IPS DF 19.7 (cell line): ENCODE measurements at regions not wholly inside any gene's neighbourhood (a gene's known extent, or its start where the extent isn't known, plus 50 kb on each side); places are given as distances from the start of the nearest gene placed in this dataset.
A peak's percentile ranks its signal among the peaks of the same experiment; 100 is the strongest.

ENCODE experiments used
- DNase-seq: peaks from one replicate; pipeline ENCODE4 v3.0.0-alpha.2; 2013; ENCODE audit warnings: low read depth, low spot score

- DNase-seq = no peak
Observed at GRCh38 chr22:22744412-22745224, 100.2 kb downstream of the GGTLC2 start.

- DNase-seq = no peak
Observed at GRCh38 chr22:22745225-22746060, 101.0 kb downstream of the GGTLC2 start.

- no peak for DNase-seq
Observed at GRCh38 chr22:22746061-22746962, 101.9 kb downstream of the GGTLC2 start.

GRCh38 chr22:22746963-22747933 is 102.8 kb downstream of the GGTLC2 start:
- DNase-seq = no peak

GRCh38 chr22:22748297-22748743 is 103.9 kb downstream of the GGTLC2 start:
- DNase-seq = no peak

GRCh38 chr22:22748756-22749155 is 104.3 kb downstream of the GGTLC2 start:
- DNase-seq = no peak

- DNase-seq = no peak
Observed at GRCh38 chr22:22749167-22749758, 104.8 kb downstream of the GGTLC2 start.

- no peak for DNase-seq
Observed at GRCh38 chr22:22750335-22751042, 106.1 kb downstream of the GGTLC2 start.

- no peak for DNase-seq
Observed at GRCh38 chr22:22751043-22751603, 106.7 kb downstream of the GGTLC2 start.

- DNase-seq = no peak
Observed at GRCh38 chr22:22752199-22752555, 107.8 kb downstream of the GGTLC2 start.

GRCh38 chr22:22752556-22753477 is 108.4 kb downstream of the GGTLC2 start:
- DNase-seq = no peak

- peak; percentile 38 for DNase-seq
Observed at GRCh38 chr22:22753526-22754267, 109.3 kb downstream of the GGTLC2 start.

GRCh38 chr22:22754268-22754657 is 109.8 kb downstream of the GGTLC2 start:
- DNase-seq = no peak

- DNase-seq = no peak
Observed at GRCh38 chr22:22754961-22755777, 110.8 kb downstream of the GGTLC2 start.

GRCh38 chr22:22755778-22756100 is 111.3 kb downstream of the GGTLC2 start:
- DNase-seq = no peak

- no peak for DNase-seq
Observed at GRCh38 chr22:22756109-22756508, 111.7 kb downstream of the GGTLC2 start.
